SK-N-SH (cell line): ENCODE measurements at regions not wholly inside any gene's neighbourhood (a gene's known extent, or its start where the extent isn't known, plus 50 kb on each side); places are given as distances from the start of the nearest gene placed in this dataset.

ENCODE experiments used
- CTCF ChIA-PET: fragments of 300-600, 350-600 bp; formaldehyde crosslinking; extraction: SDS; loops from one replicate; lab custom pipeline; 2021; lab: Yijun Ruan, JAX
- POLR2A ChIA-PET: fragments of 350-600 bp; sonication (Branson Sonifier 250); formaldehyde crosslinking; extraction: SDS; loops from one replicate; lab custom pipeline; 2020; ENCODE audit warnings: antibody characterized with exemption, inconsistent platforms; lab: Yijun Ruan, JAX
- DNase-seq: peaks from one replicate; pipeline ENCODE4 v3.0.0; 2012
- H2AFZ ChIP-seq: fragments of 200-600 bp; sonication (generic); 2 replicates; pipeline ENCODE4 v1.8.1; 2016; ENCODE audit warnings: antibody characterized with exemption, mild to moderate bottlenecking, low read depth
- H3F3A ChIP-seq: fragments of 200-600 bp; sonication (generic); replicated peaks from 2 replicates; pipeline ENCODE3; 2016; ENCODE audit warnings: antibody characterized with exemption, mild to moderate bottlenecking; ENCODE audit not compliant: insufficient read depth
- H3K27ac ChIP-seq, 2 experiments: fragments of 200-500 bp in 1 of 2; fragments of 200-600 bp in 1 of 2; sonication (Bioruptor generic) in 1 of 2; sonication (generic), shearing (Covaris generic) in 1 of 2; 2 replicates each; pipeline versions ENCODE4 v1.5.1 to v1.6.1; 2014 to 2016; ENCODE audit warnings: low read depth in 2 of 2, inconsistent platforms in 1 of 2, low read length in 1 of 2, mild to moderate bottlenecking in 1 of 2, mixed read lengths in 1 of 2
- H3K27me3 ChIP-seq: fragments of 200-600 bp; sonication (generic), shearing (Covaris generic); 2 replicates; pipeline ENCODE4 v1.6.1; 2016; ENCODE audit warnings: mixed run types; ENCODE audit not compliant: insufficient read depth
- H3K36me3 ChIP-seq, 2 experiments: fragments of 200-500 bp in 1 of 2; fragments of 200-600 bp in 1 of 2; sonication (Bioruptor generic) in 1 of 2; sonication (generic) in 1 of 2; replicated peaks in 1 of 2; 2 replicates each; pipeline versions ENCODE3 to v1.5.1; 2014 to 2016; ENCODE audit warnings: low read length in 1 of 2, mild to moderate bottlenecking in 1 of 2; ENCODE audit not compliant: insufficient read depth in 2 of 2, control insufficient read depth in 1 of 2
- H3K4me1 ChIP-seq, 2 experiments: fragments of 200-500 bp in 1 of 2; fragments of 200-600 bp in 1 of 2; sonication (Bioruptor generic) in 1 of 2; sonication (generic), shearing (Covaris generic) in 1 of 2; 2 replicates each; pipeline versions ENCODE4 v1.5.1 to v1.6.1; 2014 to 2016; ENCODE audit warnings: low read depth in 1 of 2, low read length in 1 of 2, mixed run types in 1 of 2; ENCODE audit not compliant: insufficient read depth in 2 of 2, control insufficient read depth in 1 of 2
- H3K4me2 ChIP-seq: fragments of 200-600 bp; sonication (generic), shearing (Covaris generic); 2 replicates; pipeline ENCODE4 v1.6.1; 2017; ENCODE audit warnings: mixed run types
- H3K4me3 ChIP-seq, 2 experiments: fragments of 200-500 bp in 1 of 2; fragments of 200-600 bp in 1 of 2; sonication (Bioruptor generic) in 1 of 2; sonication (generic), shearing (Covaris generic) in 1 of 2; 2 replicates each; pipeline versions ENCODE4 v1.5.1 to v1.8.1; 2014 to 2016; ENCODE audit warnings: low read depth in 2 of 2, inconsistent platforms in 1 of 2, low read length in 1 of 2, mild to moderate bottlenecking in 1 of 2, mixed read lengths in 1 of 2, moderate library complexity in 1 of 2
- H3K79me2 ChIP-seq: fragments of 200-600 bp; sonication (generic); 2 replicates; pipeline ENCODE4 v1.8.1; 2017; ENCODE audit warnings: mild to moderate bottlenecking; ENCODE audit not compliant: insufficient read depth
- H3K9ac ChIP-seq: fragments of 200-600 bp; sonication (generic); 2 replicates; pipeline ENCODE4 v1.6.1; 2017; ENCODE audit warnings: mixed run types
- H3K9me2 ChIP-seq: fragments of 200-600 bp; sonication (generic); 2 replicates; pipeline ENCODE4 v1.6.1; 2017; ENCODE audit warnings: mixed run types
- H3K9me3 ChIP-seq: fragments of 200-600 bp; sonication (generic); 2 replicates; pipeline ENCODE4 v1.6.1; 2017; ENCODE audit warnings: mixed run types, mild to moderate bottlenecking, moderate library complexity
- H4K20me1 ChIP-seq: fragments of 200-600 bp; sonication (generic); 2 replicates; pipeline ENCODE4 v1.6.1; 2017; ENCODE audit warnings: mild to moderate bottlenecking, mixed run types; ENCODE audit not compliant: insufficient read depth
- EP300 ChIP-seq, 2 experiments: IDR thresholded peaks; 2 replicates each; pipeline versions ENCODE4 v1.4.0 to v1.6.1; 2012; ENCODE audit warnings: borderline replicate concordance in 1 of 2, low read depth in 1 of 2, low read length in 1 of 2
- JUND ChIP-seq: IDR thresholded peaks from 2 replicates; pipeline ENCODE4 v1.4.0; 2012
- MEF2A ChIP-seq: IDR thresholded peaks from 2 replicates; pipeline ENCODE4 v1.4.0; 2012; ENCODE audit warnings: low read depth, borderline replicate concordance
- MXI1 ChIP-seq: IDR thresholded peaks from 2 replicates; pipeline ENCODE4 v1.6.1; 2012; ENCODE audit warnings: mild to moderate bottlenecking, low read depth, low read length, improper control_type of control experiment
- RAD21 ChIP-seq: IDR thresholded peaks from 2 replicates; pipeline ENCODE4 v1.6.1; 2012; ENCODE audit warnings: mild to moderate bottlenecking, low read length
- TAF1 ChIP-seq: IDR thresholded peaks from 2 replicates; pipeline ENCODE4 v1.6.1; 2012; ENCODE audit warnings: low read depth, mild to moderate bottlenecking, low read length, moderate library complexity, borderline replicate concordance
- TCF12 ChIP-seq: IDR thresholded peaks from 2 replicates; pipeline ENCODE4 v1.4.0; 2012
- TEAD4 ChIP-seq: IDR thresholded peaks from 2 replicates; pipeline ENCODE4 v1.4.0; 2012; ENCODE audit warnings: mild to moderate bottlenecking, borderline replicate concordance; ENCODE audit not compliant: insufficient read depth
- WGBS: methylation state at CpG from one replicate; pipeline ENCODE4 v1.1.6; 2017; ENCODE audit warnings: low lambda C conversion rate; 5-methylcytosine and 5-hydroxymethylcytosine counted together
- TF ChIP-seq, protein P1 (sequence below): IDR thresholded peaks from 2 replicates; pipeline ENCODE4 v1.6.1; 2012; ENCODE audit warnings: mild to moderate bottlenecking, low read depth, low read length, moderate library complexity
- TF ChIP-seq, protein P2 (sequence below): fragments of 150-350 bp; IDR thresholded peaks from 2 replicates; pipeline ENCODE4 v1.6.1; 2017; ENCODE audit warnings: antibody characterized with exemption, low read length, low read depth, borderline replicate concordance
- TF ChIP-seq, protein P3 (sequence below): fragments of 200-600 bp; sonication (generic); IDR thresholded peaks from 2 replicates; pipeline ENCODE4 v1.6.1; 2017; ENCODE audit warnings: antibody characterized with exemption, mild to moderate bottlenecking, moderate library complexity
- TF ChIP-seq, protein P4 (sequence below): fragments of 150-350 bp; IDR thresholded peaks from 2 replicates; pipeline ENCODE4 v1.6.1; 2016; ENCODE audit warnings: mild to moderate bottlenecking, low read depth, low read length

DNA sequence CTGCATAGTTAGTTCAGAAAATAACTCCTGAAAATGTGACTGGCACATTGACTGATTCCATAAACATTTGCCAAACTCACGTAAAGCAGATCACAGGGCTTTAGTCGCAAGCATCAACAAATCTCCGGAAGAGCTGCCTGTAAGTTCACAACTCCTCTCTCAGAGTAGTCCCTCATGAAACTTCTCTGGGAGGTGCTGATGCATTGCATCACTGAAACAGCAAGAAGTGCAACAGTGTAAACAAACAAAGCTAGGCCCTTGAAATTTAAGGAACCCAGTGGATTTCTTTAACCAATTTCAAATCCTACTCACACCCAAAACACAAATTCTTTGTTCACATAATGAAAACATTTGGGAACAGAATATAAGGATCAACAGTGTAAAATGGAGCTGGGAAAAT, 1691.7 kb upstream of the FLRT2 start:
- no peak for TF ChIP-seq MXI1
- TF ChIP-seq TAF1: no peak
- TF ChIP-seq TCF12: no peak
- TF ChIP-seq JUND: no peak
- TF ChIP-seq, protein P1, sequence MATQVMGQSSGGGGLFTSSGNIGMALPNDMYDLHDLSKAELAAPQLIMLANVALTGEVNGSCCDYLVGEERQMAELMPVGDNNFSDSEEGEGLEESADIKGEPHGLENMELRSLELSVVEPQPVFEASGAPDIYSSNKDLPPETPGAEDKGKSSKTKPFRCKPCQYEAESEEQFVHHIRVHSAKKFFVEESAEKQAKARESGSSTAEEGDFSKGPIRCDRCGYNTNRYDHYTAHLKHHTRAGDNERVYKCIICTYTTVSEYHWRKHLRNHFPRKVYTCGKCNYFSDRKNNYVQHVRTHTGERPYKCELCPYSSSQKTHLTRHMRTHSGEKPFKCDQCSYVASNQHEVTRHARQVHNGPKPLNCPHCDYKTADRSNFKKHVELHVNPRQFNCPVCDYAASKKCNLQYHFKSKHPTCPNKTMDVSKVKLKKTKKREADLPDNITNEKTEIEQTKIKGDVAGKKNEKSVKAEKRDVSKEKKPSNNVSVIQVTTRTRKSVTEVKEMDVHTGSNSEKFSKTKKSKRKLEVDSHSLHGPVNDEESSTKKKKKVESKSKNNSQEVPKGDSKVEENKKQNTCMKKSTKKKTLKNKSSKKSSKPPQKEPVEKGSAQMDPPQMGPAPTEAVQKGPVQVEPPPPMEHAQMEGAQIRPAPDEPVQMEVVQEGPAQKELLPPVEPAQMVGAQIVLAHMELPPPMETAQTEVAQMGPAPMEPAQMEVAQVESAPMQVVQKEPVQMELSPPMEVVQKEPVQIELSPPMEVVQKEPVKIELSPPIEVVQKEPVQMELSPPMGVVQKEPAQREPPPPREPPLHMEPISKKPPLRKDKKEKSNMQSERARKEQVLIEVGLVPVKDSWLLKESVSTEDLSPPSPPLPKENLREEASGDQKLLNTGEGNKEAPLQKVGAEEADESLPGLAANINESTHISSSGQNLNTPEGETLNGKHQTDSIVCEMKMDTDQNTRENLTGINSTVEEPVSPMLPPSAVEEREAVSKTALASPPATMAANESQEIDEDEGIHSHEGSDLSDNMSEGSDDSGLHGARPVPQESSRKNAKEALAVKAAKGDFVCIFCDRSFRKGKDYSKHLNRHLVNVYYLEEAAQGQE: no peak
- TF ChIP-seq, protein P2, sequence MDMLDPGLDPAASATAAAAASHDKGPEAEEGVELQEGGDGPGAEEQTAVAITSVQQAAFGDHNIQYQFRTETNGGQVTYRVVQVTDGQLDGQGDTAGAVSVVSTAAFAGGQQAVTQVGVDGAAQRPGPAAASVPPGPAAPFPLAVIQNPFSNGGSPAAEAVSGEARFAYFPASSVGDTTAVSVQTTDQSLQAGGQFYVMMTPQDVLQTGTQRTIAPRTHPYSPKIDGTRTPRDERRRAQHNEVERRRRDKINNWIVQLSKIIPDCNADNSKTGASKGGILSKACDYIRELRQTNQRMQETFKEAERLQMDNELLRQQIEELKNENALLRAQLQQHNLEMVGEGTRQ: no peak
- TF ChIP-seq, protein P3, sequence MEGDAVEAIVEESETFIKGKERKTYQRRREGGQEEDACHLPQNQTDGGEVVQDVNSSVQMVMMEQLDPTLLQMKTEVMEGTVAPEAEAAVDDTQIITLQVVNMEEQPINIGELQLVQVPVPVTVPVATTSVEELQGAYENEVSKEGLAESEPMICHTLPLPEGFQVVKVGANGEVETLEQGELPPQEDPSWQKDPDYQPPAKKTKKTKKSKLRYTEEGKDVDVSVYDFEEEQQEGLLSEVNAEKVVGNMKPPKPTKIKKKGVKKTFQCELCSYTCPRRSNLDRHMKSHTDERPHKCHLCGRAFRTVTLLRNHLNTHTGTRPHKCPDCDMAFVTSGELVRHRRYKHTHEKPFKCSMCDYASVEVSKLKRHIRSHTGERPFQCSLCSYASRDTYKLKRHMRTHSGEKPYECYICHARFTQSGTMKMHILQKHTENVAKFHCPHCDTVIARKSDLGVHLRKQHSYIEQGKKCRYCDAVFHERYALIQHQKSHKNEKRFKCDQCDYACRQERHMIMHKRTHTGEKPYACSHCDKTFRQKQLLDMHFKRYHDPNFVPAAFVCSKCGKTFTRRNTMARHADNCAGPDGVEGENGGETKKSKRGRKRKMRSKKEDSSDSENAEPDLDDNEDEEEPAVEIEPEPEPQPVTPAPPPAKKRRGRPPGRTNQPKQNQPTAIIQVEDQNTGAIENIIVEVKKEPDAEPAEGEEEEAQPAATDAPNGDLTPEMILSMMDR: no peak

DNA sequence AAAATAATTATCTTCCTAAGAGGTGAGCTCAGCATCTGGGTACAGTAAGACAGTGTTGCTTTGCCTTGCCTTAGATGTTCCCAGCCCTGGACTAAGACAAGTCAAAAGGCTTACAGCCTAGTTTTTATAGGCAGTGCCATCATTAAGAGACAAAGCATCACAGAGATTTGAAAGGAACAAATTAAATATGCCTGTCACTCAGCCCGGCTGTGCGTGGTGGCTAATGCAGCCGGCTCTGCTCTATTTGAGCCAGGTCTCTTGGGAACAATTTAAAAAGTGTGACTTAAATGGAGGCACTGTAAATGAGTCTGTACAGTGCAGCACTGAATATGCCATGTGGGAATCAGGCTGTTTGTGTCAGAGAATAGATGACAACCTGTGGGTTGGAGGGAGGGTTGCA, 1687.4 kb upstream of the FLRT2 start:
- H4K20me1 ChIP-seq: no peaks in the 10 kb centered on the region

More for the DNA sequence above, 1691.7 kb upstream of the FLRT2 start:
- 72% methylated on average over 3 of the region's 3 CpGs for WGBS
- H3K36me3 ChIP-seq: no peaks in the 10 kb centered on the region
- no peak overlapping the region for H3K27ac ChIP-seq
- no peaks in the 10 kb centered on the region for H3K9me2 ChIP-seq
- POLR2A ChIA-PET: no interaction called here
- no peak for DNase-seq
- no peaks in the 10 kb centered on the region for H3K9me3 ChIP-seq
- no peaks in the 10 kb centered on the region for H3K27me3 ChIP-seq
- no peak overlapping the region for H3K9ac ChIP-seq
- H3K79me2 ChIP-seq: no peaks in the 10 kb centered on the region
- CTCF ChIA-PET: no interaction called here
- H3F3A ChIP-seq: no peaks in the 10 kb centered on the region
- H3K4me2 ChIP-seq: no peak overlapping the region
- H3K4me3 ChIP-seq: no peak overlapping the region
- no peak overlapping the region for H2AFZ ChIP-seq
- no peaks in the 10 kb centered on the region for H4K20me1 ChIP-seq
- no peaks in the 10 kb centered on the region; a peak in 1 of 4 replicates for H3K4me1 ChIP-seq

More for the DNA sequence above, 1687.4 kb upstream of the FLRT2 start:
- CTCF ChIA-PET: no interaction called here
- no peak for DNase-seq
- no peaks in the 10 kb centered on the region for H3K79me2 ChIP-seq
- no peaks in the 10 kb centered on the region; a peak in 2 of 4 replicates for H3K4me1 ChIP-seq
- no peak overlapping the region for H3K4me2 ChIP-seq
- H3K27me3 ChIP-seq: no peaks in the 10 kb centered on the region
- POLR2A ChIA-PET: no interaction called here
- no peaks in the 10 kb centered on the region for H3K9me2 ChIP-seq
- H3K27ac ChIP-seq: no peak overlapping the region
- 11% methylated on average over 3 of the region's 3 CpGs for WGBS
- no peaks in the 10 kb centered on the region for H3K36me3 ChIP-seq
- H3K4me3 ChIP-seq: no peak overlapping the region
- TF ChIP-seq EP300 (IDR thresholded peaks at IDR 0.05; ENCODE audit: borderline replicate concordance in 1 of 2, low read depth in 1 of 2, low read length in 1 of 2) (no peak), TEAD4 (no peak), RAD21 (no peak), MEF2A (no peak)
- TF ChIP-seq, protein P2: no peak
- TF ChIP-seq, protein P4, sequence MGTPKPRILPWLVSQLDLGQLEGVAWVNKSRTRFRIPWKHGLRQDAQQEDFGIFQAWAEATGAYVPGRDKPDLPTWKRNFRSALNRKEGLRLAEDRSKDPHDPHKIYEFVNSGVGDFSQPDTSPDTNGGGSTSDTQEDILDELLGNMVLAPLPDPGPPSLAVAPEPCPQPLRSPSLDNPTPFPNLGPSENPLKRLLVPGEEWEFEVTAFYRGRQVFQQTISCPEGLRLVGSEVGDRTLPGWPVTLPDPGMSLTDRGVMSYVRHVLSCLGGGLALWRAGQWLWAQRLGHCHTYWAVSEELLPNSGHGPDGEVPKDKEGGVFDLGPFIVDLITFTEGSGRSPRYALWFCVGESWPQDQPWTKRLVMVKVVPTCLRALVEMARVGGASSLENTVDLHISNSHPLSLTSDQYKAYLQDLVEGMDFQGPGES: no peak
- no peaks in the 10 kb centered on the region for H3K9me3 ChIP-seq
- no peaks in the 10 kb centered on the region for H3F3A ChIP-seq
- no peak overlapping the region for H2AFZ ChIP-seq
- H3K9ac ChIP-seq: no peak overlapping the region
